OCI-LY1 (cell line): ENCODE measurements at regions not wholly inside any gene's neighbourhood (a gene's known extent, or its start where the extent isn't known, plus 50 kb on each side); places are given as distances from the start of the nearest gene placed in this dataset.

Experiments used
- CTCF ChIP-seq: fragments of 200-600 bp; sonication (generic), shearing (Covaris generic); IDR thresholded peaks from 2 replicates; pipeline ENCODE4 v1.5.1; 2017; ENCODE audit warnings: mild to moderate bottlenecking, antibody characterized with exemption, low read length, moderate library complexity, mixed read lengths
- EZH2 ChIP-seq: fragments of 200-600 bp; sonication (generic), shearing (Covaris generic); IDR thresholded peaks from 2 replicates; pipeline ENCODE4 v1.8.0; 2017; ENCODE audit warnings: borderline replicate concordance, mixed run types, mild to moderate bottlenecking, antibody characterized with exemption, low read length, moderate library complexity, mixed read lengths

DNA sequence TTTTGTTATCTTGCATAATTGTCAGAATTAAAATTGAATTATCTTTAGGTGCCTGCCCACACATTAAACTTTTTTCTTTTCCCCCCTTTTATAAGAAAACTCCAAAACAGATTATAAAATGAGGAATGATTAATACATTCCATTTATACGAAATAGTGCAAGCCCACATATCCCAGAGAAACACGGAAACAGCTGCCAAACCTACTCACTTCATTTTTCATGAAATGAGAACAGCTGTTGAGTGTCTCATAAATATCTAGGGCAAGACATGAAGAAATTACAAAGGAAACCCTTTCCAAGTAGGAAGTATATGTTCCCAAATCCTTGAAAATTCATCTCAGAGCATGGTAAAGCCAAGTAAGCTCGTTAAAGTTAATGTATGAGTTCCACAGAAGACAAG is 459.4 kb upstream of the NMUR2 start:
- no peak for TF ChIP-seq CTCF
- no peak for TF ChIP-seq EZH2
